ENCODE measurements at regions not wholly inside any gene's neighbourhood (a gene's known extent, or its start where the extent isn't known, plus 50 kb on each side); places are given as distances from the start of the nearest gene placed in this dataset.

DNA sequence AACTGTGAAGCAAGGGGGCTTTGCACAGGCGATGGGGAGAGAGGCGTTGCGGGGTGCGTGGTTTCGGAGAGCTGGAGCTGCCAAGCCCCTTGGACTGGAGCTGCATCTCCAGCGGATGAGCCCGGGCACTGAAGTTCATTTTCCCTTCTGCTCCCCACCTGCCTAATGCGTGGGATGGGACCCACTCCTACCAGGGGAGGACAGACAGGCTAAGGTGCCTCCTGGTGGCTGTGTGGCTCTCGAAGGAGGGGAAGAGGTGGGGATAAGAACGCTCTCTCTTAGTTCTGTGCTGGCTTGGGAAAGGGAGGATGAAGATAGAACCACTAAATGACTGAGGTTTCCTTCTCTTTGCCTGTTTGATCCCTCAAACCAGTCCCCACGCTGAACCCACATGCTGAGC, 177.6 kb upstream of the PITRM1 start:
- Histone ChIP-seq H3K9me3 (peaks cover 0 to 7% (median 0%) of the 10 kb centered on the region in 11 donors), H3K36me3 (no peaks in the 10 kb centered on the region), H3K4me1 (peaks cover 0 to 9% (median 6%) of the 10 kb centered on the region in 9 donors), H3K27ac (no peak overlapping the region), H3K4me3 (no peak overlapping the region), H3K27me3 (peaks cover 0 to 3% (median 0%) of the 10 kb centered on the region in 7 donors)
- no peak for DNase-seq
- WGBS, 2 donors = 95 to 97% methylated on average over 11 of the region's 11 CpGs
- TF ChIP-seq, protein P1, sequence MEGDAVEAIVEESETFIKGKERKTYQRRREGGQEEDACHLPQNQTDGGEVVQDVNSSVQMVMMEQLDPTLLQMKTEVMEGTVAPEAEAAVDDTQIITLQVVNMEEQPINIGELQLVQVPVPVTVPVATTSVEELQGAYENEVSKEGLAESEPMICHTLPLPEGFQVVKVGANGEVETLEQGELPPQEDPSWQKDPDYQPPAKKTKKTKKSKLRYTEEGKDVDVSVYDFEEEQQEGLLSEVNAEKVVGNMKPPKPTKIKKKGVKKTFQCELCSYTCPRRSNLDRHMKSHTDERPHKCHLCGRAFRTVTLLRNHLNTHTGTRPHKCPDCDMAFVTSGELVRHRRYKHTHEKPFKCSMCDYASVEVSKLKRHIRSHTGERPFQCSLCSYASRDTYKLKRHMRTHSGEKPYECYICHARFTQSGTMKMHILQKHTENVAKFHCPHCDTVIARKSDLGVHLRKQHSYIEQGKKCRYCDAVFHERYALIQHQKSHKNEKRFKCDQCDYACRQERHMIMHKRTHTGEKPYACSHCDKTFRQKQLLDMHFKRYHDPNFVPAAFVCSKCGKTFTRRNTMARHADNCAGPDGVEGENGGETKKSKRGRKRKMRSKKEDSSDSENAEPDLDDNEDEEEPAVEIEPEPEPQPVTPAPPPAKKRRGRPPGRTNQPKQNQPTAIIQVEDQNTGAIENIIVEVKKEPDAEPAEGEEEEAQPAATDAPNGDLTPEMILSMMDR (IDR thresholded peaks at IDR 0.05) = no peak
- intact Hi-C loops (cut with DNase I) = no loop called here
- ATAC-seq = no peak

DNA sequence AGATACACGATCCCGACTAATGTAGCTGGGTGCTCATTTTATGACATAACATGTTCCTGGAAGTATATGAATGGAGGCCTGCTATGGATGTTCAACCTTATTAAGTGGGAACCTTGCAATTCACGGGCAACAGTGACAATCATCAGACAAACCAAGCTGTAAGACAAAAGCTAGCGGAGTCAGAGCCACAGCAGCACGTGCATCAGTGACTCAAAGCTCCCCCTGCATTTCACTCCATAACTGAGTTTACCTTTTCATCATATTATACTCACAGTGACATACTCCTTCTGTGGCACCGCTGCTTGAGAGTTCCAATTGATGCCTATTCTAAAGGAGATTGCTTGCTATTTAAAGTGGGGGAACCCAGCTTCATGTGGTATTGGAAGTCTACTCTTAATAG, 176.0 kb upstream of the PITRM1 start:
- no peaks in the 10 kb centered on the region for H3K36me3 ChIP-seq
- 96 to 99% methylated on average over 6 of the region's 6 CpGs for WGBS, 2 donors
- no peak for ATAC-seq
- H3K9me3 ChIP-seq = no peaks in the 10 kb centered on the region
- DNase-seq = no peak
- peaks cover 0 to 8% (median 6%) of the 10 kb centered on the region in 9 donors for H3K4me1 ChIP-seq
- intact Hi-C loops (cut with DNase I) = no loop called here
- TF ChIP-seq, protein P1 (IDR thresholded peaks at IDR 0.05) = no peak
- no peak overlapping the region for H3K4me3 ChIP-seq
- peaks cover 0 to 3% (median 0%) of the 10 kb centered on the region in 7 donors for H3K27me3 ChIP-seq
- no peak overlapping the region for H3K27ac ChIP-seq

DNA sequence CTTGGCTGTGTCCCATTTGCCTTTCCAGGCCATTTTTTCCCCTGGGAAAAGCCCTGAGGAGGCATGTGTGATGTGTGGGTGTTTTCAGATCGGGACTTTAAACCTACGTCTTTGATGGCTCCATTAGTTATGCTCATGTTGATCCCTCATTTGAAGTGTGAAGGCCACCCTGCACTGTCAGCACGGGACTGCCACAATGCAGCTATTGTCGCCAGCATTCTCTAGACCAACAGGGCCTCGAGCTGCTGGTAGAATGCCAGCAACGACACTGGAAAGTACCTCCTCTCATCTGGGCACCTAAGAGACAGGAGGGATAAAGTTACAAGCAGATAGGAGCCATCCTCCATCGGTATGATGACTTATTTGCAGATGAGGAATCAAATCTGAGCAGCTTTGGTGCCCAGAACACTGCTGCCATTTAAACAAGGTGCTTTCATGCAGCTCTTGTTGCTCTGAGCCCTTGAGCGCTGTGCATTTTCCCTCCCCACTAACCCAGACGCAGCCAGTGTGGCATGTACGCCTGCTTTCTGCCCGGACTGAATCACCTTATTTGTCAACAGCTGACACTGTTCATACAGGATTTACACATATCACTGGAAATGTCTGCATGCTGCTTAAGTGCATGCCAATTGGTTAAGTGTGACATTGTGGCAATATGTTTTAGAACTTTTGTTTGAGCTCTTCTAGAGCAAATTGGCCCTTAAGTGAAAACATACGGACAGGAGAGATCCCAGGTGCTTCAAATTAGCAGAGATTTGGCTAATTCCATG, 175.0 kb upstream of the PITRM1 start:
- Histone ChIP-seq H3K4me3 (no peak overlapping the region), H3K9me3 (no peaks in the 10 kb centered on the region), H3K27ac (no peak overlapping the region), H3K36me3 (no peaks in the 10 kb centered on the region), H3K27me3 (peaks cover 0 to 3% (median 0%) of the 10 kb centered on the region in 7 donors), H3K4me1 (no peaks in the 10 kb centered on the region)
- WGBS, 2 donors = 70 to 79% methylated on average over 12 of the region's 12 CpGs
- DNase-seq (no peak), ATAC-seq (peak in 1 of 8 donors; percentile 20)
- intact Hi-C loops (cut with DNase I) = no loop called here
- TF ChIP-seq, protein P1 (IDR thresholded peaks at IDR 0.05) = no peak

DNA sequence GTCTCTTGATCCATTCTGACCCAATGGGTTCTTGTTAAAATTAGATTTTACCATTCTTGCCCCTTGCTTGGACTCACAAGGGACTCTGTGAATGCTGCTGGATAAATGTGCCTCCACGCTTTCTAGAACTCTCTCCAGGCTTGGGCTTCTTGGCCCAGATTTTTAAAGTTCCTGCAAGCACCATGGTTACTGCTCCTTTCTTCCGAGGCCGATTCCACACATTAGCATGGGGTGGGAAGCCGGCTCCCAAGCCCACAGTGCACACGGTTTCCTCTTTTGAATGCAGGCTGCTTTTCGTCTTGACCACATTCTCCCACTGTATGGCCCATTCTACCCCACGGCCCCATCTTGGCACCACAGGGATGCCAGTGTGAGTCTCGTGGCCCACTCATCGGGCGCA, 174.3 kb upstream of the PITRM1 start:
- Histone ChIP-seq H3K36me3 (no peaks in the 10 kb centered on the region), H3K4me3 (no peak overlapping the region), H3K27ac (no peak overlapping the region), H3K27me3 (peaks cover 0 to 3% (median 0%) of the 10 kb centered on the region in 7 donors), H3K9me3 (no peaks in the 10 kb centered on the region), H3K4me1 (no peaks in the 10 kb centered on the region)
- DNase-seq (no peak), ATAC-seq (no peak)
- WGBS, 2 donors = 88 to 93% methylated on average over 10 of the region's 10 CpGs
- intact Hi-C loops (cut with DNase I) = no loop called here
- TF ChIP-seq, protein P1 (IDR thresholded peaks at IDR 0.05) = no peak
